Inferior parietal cortex (tissue), 1 donor: ENCODE measurements at regions not wholly inside any gene's neighbourhood (a gene's known extent, or its start where the extent isn't known, plus 50 kb on each side); places are given as distances from the start of the nearest gene placed in this dataset.
"Not testable (repeated sequence)": the region's sequence is repeated elsewhere in the genome, so short reads cannot be mapped to it uniquely, and the experiment has no call there.

Source experiments
- DNase-seq: peaks from one replicate; pipeline ENCODE4 v3.0.0-alpha.2; 2016; ENCODE audit errors: extremely low spot score

GRCh38 chr4:173766171-173766600 is 236.2 kb upstream of the HAND2 start:
- no peak for DNase-seq

- no peak for DNase-seq
Observed at GRCh38 chr4:173765751-173766150, 235.7 kb upstream of the HAND2 start.

DNA sequence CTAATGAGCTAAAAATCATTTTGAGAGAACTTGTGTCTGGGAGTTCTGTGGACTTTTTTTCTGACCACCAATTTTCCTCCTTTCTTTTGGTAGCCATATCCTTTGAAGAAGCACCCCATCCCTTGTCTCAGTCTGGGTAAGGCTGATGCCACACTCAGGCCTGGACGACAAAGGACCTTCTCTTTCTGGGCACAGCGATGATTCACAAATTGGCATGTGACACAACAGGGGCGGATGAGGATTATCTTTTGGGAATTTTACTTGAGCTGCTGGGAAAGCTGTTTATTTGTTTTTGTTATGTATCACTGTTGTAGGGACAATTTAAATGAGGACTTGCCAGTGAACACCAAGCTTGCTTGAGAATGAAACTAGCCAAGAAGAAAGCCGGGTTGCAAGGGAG is 233.4 kb upstream of the HAND2 start:
- no peak for DNase-seq

DNA sequence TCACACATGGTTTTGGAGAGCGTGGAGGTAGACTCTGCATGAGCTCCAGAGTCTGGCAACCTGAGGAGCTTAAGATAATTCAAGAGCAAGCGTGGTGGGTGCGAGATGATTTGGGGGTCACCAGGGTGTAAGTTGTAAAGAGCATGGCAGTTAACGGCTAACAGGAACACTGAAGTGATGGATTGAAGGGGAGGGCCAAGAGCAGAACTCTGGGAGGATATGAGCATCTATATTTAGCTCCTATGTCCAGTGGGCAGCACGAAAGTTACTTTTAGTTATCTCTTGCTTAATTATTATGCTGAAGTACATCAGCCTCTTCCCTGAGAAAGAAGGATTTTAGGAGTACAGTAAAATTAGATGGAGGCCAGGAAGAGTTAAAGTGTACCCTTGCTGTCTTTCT is 231.9 kb upstream of the HAND2 start:
- DNase-seq: no peak

- no peak for DNase-seq
Observed at GRCh38 chr4:173761236-173761635, 231.2 kb upstream of the HAND2 start.

DNA sequence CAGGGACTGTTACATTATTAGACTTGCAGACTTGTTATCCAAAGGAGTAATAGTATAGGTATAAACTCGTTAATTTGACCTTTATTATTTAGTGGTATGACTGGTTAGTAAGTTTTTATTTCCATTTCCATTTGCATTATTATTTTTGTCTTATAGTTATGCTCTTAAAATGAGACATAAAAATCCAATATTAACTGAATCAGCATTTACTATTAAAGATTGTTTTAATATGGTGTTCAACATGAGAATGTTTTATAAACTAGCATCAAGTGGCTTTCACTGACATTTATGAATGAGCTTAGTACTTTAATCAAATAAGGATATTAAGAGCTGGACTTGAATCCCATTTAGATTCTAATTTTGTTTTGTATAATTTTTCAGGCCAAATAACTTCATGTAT is 228.1 kb upstream of the HAND2 start:
- no peak for DNase-seq

DNA sequence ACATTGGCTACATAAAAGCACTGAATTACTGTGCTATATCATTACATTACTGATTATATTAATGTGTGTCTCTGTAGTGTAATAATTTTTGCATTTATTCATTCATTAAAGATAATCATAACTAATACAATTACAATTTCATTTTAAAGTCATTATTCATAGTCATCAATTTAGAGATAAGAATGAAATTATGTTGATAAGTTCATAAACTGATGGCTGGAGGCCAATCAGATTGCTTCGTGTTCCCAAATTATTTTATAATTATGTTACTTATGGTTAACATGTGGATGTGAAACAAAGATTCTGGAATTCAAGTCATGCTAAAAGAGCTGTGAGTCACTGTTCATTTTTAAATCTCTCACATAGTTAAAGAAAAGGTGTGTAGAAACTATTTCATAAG is 223.4 kb upstream of the HAND2 start:
- DNase-seq: no peak

DNA sequence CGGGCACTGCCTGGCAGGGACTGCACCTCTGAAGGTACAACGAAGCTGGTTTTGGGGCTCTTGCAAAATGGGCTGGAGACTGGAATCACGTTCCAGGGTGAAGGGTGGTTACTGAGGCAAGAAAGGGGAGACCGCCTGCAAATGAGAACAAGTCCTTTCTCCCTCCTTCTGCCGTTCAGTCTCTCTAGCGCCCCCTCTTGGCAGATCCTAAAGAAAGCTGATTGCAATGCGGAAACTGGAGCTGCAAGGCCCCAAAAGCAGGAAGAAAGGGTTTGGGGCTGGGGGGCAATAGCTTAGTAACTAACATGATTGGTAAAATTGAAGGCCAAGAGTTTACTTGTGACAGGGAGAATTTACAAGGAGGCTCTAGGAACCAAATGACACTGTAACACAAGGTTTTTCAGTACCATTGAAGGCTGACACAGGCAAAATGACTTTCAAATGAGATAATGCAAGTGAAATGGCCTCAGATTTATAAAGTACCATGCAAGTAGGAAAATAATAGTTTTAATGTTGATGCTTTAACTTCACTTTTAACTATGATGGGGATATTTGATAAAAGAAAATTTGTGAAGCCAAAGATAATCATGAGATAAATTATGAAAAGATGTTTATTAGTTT is 222.7 kb upstream of the HAND2 start:
- DNase-seq: no peak

- DNase-seq: no peak
Observed at GRCh38 chr4:173748353-173748752, 218.3 kb upstream of the HAND2 start.

DNA sequence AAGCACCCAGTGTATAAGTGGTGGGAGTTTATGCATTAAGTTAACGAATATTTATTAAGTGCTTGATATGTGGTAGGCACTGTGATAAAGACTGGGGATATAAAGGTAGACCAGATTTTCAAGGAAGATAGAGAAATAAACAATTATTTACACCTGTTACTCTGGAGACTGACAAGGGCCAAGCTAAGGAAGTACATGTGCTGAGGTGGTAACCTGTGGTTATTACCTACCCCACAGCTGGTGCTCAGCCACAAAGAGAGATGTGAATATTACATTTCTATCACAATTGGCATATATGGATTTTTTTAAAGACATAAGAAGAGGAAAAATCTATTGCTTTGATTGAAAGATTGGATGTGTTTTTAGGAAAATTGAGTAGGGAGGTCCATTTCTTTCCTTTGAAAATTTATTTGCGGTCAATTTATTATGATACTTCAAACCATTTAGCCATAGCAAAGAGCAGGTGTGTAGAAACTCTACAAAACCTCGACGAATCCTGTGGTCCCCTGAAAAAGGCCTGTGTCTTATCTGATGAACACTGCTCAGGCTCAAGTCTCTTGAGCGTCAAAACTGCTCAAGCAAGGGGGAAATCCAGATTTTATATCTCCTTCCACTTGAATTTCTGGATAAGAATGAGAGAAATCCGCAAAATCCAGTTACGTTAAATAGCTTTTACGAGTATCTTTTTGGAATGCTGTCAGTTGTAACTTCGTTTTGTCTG is 217.7 kb upstream of the HAND2 start:
- no peak for DNase-seq

GRCh38 chr4:173746424-173746823 is 216.4 kb upstream of the HAND2 start:
- no peak for DNase-seq

GRCh38 chr4:173745765-173746164 is 215.7 kb upstream of the HAND2 start:
- no peak for DNase-seq

DNA sequence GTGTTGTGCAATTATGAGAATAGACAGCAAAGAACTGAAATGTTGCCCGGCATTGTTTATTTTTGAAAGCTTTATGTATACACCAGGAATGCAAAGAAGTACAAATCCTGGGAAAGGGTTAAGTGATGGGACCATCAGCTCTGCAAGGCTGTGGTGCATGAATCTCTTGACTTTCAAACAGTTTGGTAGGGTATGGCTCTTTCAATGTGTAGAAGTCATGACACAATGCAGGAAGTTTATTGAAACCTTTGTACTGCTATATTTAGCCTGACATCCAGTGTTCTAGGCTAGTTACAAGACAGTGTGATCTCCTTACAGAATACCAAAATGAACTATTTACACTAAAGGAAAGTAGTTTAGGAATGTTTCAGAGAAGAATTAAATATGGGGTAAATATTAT is 206.8 kb upstream of the HAND2 start:
- no peak for DNase-seq

DNA sequence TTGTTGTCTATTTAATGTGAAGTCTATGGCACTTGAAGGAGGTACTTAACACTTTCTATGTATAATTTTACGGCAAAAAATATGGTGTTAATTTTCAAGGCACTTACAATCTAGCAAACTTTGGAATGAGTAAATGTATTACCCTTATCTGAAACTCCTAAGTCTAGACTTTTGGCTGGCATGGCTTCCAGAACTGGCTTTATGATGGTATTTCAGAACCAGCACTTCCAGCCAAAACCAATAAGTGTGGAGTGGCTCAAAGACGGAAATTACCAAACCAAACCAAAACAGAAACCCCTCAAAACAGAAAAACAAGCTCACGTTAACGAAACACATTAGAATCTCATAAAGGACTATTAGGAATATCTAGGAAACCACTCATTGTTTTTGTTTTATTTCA is 205.6 kb upstream of the HAND2 start:
- no peak for DNase-seq

DNA sequence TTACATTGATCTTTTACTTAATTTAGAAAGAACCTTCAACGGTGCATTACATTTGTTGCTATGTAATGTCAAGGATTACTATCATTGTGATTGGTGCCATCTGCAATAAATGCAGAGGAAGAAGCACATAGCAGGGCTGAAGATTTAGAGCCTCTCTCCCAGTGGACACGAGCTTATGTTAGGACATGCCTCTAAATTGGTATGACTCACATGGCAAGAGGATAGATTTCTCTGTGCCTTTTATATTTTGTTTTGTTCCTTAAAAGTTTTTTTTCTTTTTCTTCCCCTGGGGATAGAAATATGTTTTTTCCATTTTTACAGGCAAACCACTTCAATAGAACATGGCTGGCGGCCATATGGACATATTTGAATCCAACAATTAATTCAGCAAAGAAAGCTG is 205.0 kb upstream of the HAND2 start:
- DNase-seq: no peak

- DNase-seq: no peak
Observed at GRCh38 chr4:173731257-173731656, 201.2 kb upstream of the HAND2 start.

GRCh38 chr4:173722075-173722474 is 192.0 kb upstream of the HAND2 start:
- DNase-seq: no peak

GRCh38 chr4:173718504-173718903 is 188.5 kb upstream of the HAND2 start:
- not testable (repeated sequence) for DNase-seq

GRCh38 chr4:173717581-173717980 is 187.6 kb upstream of the HAND2 start:
- no peak for DNase-seq

DNA sequence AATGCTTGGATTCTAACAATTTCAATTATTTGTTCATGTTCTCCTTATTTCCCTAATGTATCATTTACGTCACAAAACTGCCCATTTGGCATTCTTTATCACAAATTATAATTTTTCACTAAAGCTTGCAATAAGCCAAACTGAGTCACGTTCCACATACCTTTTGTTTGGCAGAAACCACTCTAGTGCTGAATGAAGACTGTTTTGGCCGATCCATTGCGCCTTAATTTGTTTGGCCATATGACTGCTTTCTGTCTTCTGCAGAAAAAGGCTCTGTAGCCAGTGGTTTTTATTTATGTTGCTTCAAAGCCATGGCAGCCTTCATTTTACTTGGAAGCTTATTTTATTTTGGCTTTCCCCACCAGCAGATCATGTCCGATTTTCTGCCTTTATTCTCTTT is 184.4 kb upstream of the HAND2 start:
- no peak for DNase-seq

- no peak for DNase-seq
Observed at GRCh38 chr4:173713026-173713425, 183.0 kb upstream of the HAND2 start.

DNA sequence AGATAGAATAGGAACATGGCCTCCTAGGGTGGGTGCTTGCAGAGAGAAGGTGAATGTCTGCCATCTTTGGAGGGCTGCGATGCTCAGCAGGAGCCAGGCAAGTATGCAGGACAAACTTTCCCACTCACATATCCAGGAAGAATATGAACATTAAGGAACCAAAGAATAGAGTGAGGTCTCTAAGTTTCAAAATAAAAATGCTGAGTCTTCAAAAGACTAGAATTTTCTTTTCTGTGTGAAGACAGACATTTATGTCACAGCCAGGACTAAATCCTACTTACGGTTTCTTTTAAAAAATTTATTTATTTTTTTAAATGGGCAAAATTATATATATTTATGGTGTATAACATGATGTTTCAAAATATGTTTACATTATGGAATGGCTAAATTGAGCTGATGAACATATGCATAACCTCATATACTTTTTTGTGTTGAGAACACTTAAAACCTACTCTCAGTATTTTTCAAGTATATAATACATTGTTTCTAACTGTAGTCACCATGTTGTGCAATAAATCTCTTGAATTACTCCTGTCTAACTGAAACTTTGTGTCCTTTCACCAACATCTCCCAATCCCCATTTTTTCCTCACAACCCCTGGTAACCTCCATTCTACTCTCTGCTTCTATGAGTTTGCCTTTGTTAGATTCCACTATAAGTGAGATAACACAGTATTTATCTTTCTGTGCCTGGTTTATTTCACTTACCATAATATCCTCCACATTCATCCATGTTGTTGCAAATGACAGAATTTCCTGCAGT is 177.8 kb upstream of the HAND2 start:
- DNase-seq: no peak

DNA sequence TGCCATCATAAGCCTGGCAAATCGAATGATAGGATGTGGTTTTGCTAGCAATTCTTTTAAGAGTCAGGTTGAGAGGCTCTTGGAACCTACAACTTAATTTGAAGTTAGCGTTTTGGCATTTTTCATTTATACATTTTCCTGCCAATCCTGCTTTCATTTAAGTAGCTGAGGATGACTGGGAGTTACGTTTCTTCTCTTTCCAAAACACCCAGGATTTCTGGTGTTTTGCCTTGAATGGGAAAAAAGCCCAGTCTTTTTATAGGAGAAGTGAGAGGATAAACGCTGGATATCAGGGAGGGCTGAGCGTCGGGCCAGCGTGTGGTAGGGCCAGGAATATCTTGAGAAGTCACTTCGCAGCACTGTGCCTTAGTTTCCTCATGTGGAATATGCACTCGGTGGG is 174.2 kb upstream of the HAND2 start:
- DNase-seq: no peak
